Ishikawa (cell line): ENCODE measurements at regions not wholly inside any gene's neighbourhood (a gene's known extent, or its start where the extent isn't known, plus 50 kb on each side); places are given as distances from the start of the nearest gene placed in this dataset.

ENCODE experiments used
- CEBPB ChIP-seq: IDR thresholded peaks from 2 replicates; pipeline ENCODE4 v1.6.1; 2012
- CREB1 ChIP-seq: IDR thresholded peaks from 2 replicates; pipeline ENCODE4 v1.6.1; 2012; ENCODE audit warnings: low read depth
- EGR1 ChIP-seq: IDR thresholded peaks from 2 replicates; pipeline ENCODE4 v1.6.1; 2012
- EP300 ChIP-seq: IDR thresholded peaks from 2 replicates; pipeline ENCODE4 v1.6.1; 2012; ENCODE audit warnings: borderline replicate concordance
- FOXM1 ChIP-seq: IDR thresholded peaks from 2 replicates; pipeline ENCODE4 v1.6.1; 2012; ENCODE audit warnings: low read depth, borderline replicate concordance
- MAX ChIP-seq: IDR thresholded peaks from 2 replicates; pipeline ENCODE4 v1.6.1; 2012
- NFIC ChIP-seq: IDR thresholded peaks from 2 replicates; pipeline ENCODE4 v1.6.1; 2012
- RAD21 ChIP-seq: IDR thresholded peaks from 2 replicates; pipeline ENCODE4 v1.6.1; 2012; ENCODE audit warnings: low read depth
- REST ChIP-seq: IDR thresholded peaks from 2 replicates; pipeline ENCODE4 v1.6.1; 2012; ENCODE audit warnings: low read depth, mild to moderate bottlenecking
- TAF1 ChIP-seq: IDR thresholded peaks from 2 replicates; pipeline ENCODE4 v1.6.1; 2012; ENCODE audit warnings: low read depth, mild to moderate bottlenecking
- TCF12 ChIP-seq: IDR thresholded peaks from 2 replicates; pipeline ENCODE4 v1.6.1; 2012; ENCODE audit warnings: low read depth
- TEAD4 ChIP-seq: IDR thresholded peaks from 2 replicates; pipeline ENCODE4 v1.6.1; 2012
- USF1 ChIP-seq: IDR thresholded peaks from 2 replicates; pipeline ENCODE4 v1.6.1; 2012
- YY1 ChIP-seq: IDR thresholded peaks from 2 replicates; pipeline ENCODE4 v1.6.1; 2012; ENCODE audit warnings: low read depth
- ZBTB7A ChIP-seq: IDR thresholded peaks from 2 replicates; pipeline ENCODE4 v1.6.1; 2012; ENCODE audit warnings: low read depth

- TF ChIP-seq CREB1 (no peak), FOXM1 (no peak), MAX (no peak), USF1 (no peak), NFIC (no peak), EP300 (no peak), EGR1 (no peak), YY1 (no peak), ZBTB7A (no peak), CEBPB (no peak), TEAD4 (no peak), RAD21 (no peak), TCF12 (no peak), REST (no peak)
Measured at GRCh38 chr7:49396229-49396628, 377.2 kb upstream of the VWC2 start.

- no peak for TF ChIP-seq EP300
- no peak for TF ChIP-seq TCF12
Measured at GRCh38 chr7:49397750-49398149, 375.7 kb upstream of the VWC2 start.

GRCh38 chr7:49398236-49398635 lies 375.2 kb upstream of the VWC2 start:
- no peak for TF ChIP-seq EP300
- no peak for TF ChIP-seq TEAD4
- no peak for TF ChIP-seq MAX
- TF ChIP-seq FOXM1: no peak
- no peak for TF ChIP-seq NFIC
- TF ChIP-seq ZBTB7A: no peak

- TF ChIP-seq MAX: no peak
Measured at GRCh38 chr7:49398746-49399145, 374.7 kb upstream of the VWC2 start.

GRCh38 chr7:49400891-49401550 lies 372.4 kb upstream of the VWC2 start:
- no peak for TF ChIP-seq EGR1
- no peak for TF ChIP-seq YY1
- no peak for TF ChIP-seq TAF1
- TF ChIP-seq EP300: no peak
- no peak for TF ChIP-seq ZBTB7A
- TF ChIP-seq CEBPB: no peak
- no peak for TF ChIP-seq NFIC

- TF ChIP-seq ZBTB7A (no peak), CEBPB (no peak), MAX (no peak), TEAD4 (no peak), RAD21 (no peak), FOXM1 (no peak), YY1 (no peak), TAF1 (no peak), NFIC (no peak), CREB1 (no peak), TCF12 (no peak), EGR1 (no peak), EP300 (no peak), REST (no peak), USF1 (no peak)
Measured at GRCh38 chr7:49403844-49404243, 369.6 kb upstream of the VWC2 start.

GRCh38 chr7:49407205-49407604 lies 366.2 kb upstream of the VWC2 start:
- TF ChIP-seq FOXM1: no peak
- no peak for TF ChIP-seq TEAD4
- TF ChIP-seq TAF1: no peak
- no peak for TF ChIP-seq CEBPB
- TF ChIP-seq CREB1: no peak
- TF ChIP-seq RAD21: no peak
- TF ChIP-seq USF1: no peak
- no peak for TF ChIP-seq EGR1
- TF ChIP-seq REST: no peak
- no peak for TF ChIP-seq TCF12
- TF ChIP-seq ZBTB7A: no peak
- no peak for TF ChIP-seq YY1
- TF ChIP-seq NFIC: no peak
- TF ChIP-seq EP300: no peak
- TF ChIP-seq MAX: no peak
